Kidney epithelial cell (primary cell): ENCODE measurements at regions not wholly inside any gene's neighbourhood (a gene's known extent, or its start where the extent isn't known, plus 50 kb on each side); places are given as distances from the start of the nearest gene placed in this dataset.

ENCODE experiments used
- DNase-seq: peaks from one replicate; pipeline ENCODE4 v3.0.0-alpha.2; 2010; ENCODE audit warnings: low read depth
- H3K27me3 ChIP-seq: 2 replicates; pipeline ENCODE4 v1.6.0; 2011; ENCODE audit warnings: low read length; ENCODE audit not compliant: control insufficient read depth, insufficient read depth
- H3K36me3 ChIP-seq: 2 replicates; pipeline ENCODE4 v1.5.1; 2011; ENCODE audit warnings: low read length; ENCODE audit not compliant: control insufficient read depth, insufficient read depth
- H3K4me3 ChIP-seq: 2 replicates; pipeline ENCODE4 v1.5.1; 2011; ENCODE audit warnings: low read depth, mild to moderate bottlenecking, control low read depth, low read length
- CTCF ChIP-seq: IDR thresholded peaks from 2 replicates; pipeline ENCODE4 v1.5.1; 2011; ENCODE audit warnings: mild to moderate bottlenecking, moderate library complexity, low read length, control low read depth, inconsistent platforms; ENCODE audit not compliant: insufficient read depth, poor library complexity, severe bottlenecking

GRCh38 chr6:40015530-40015929, 81.3 kb upstream of the MOCS1 start:
- TF ChIP-seq CTCF = no peak
- Histone ChIP-seq H3K4me3 (no peak overlapping the region), H3K27me3 (no peaks in the 10 kb centered on the region), H3K36me3 (no peaks in the 10 kb centered on the region)
- DNase-seq = no peak

- Histone ChIP-seq H3K4me3 (no peak overlapping the region), H3K27me3 (no peaks in the 10 kb centered on the region), H3K36me3 (no peaks in the 10 kb centered on the region)
- DNase-seq = no peak
- no peak for TF ChIP-seq CTCF
Measured at GRCh38 chr6:40011844-40012243, 77.6 kb upstream of the MOCS1 start.

GRCh38 chr6:40000964-40001515, 66.8 kb upstream of the MOCS1 start:
- TF ChIP-seq CTCF = no peak

GRCh38 chr6:39999006-39999867, 65.0 kb upstream of the MOCS1 start:
- Histone ChIP-seq H3K4me3 (no peak overlapping the region), H3K27me3 (no peaks in the 10 kb centered on the region), H3K36me3 (no peaks in the 10 kb centered on the region)
- DNase-seq = no peak
- TF ChIP-seq CTCF = no peak

More at GRCh38 chr6:40000964-40001515, 66.8 kb upstream of the MOCS1 start:
- Histone ChIP-seq H3K27me3 (no peaks in the 10 kb centered on the region), H3K36me3 (no peaks in the 10 kb centered on the region), H3K4me3 (no peak overlapping the region)
- no peak for DNase-seq

- no peak overlapping the region for H3K4me3 ChIP-seq
- no peak for DNase-seq
- no peaks in the 10 kb centered on the region for H3K27me3 ChIP-seq
- no peaks in the 10 kb centered on the region for H3K36me3 ChIP-seq
- TF ChIP-seq CTCF = no peak
Measured at GRCh38 chr6:39998126-39998525, 63.9 kb upstream of the MOCS1 start.
